Esophagus muscularis mucosa (tissue), 3 donors: ENCODE measurements at regions not wholly inside any gene's neighbourhood (a gene's known extent, or its start where the extent isn't known, plus 50 kb on each side); places are given as distances from the start of the nearest gene placed in this dataset.

Experiments used
- EP300 ChIP-seq: sonication (generic); formaldehyde crosslinking; IDR thresholded peaks from one replicate; pipeline ENCODE4 v1.6.1; 2017; ENCODE audit warnings: antibody characterized with exemption
- POLR2AphosphoS5 ChIP-seq, 2 donors: sonication (generic); formaldehyde crosslinking; IDR thresholded peaks; one replicate each; pipeline ENCODE4 v1.6.1; 2017; ENCODE audit warnings: antibody characterized with exemption in 2 of 2

- TF ChIP-seq EP300 (no peak), POLR2AphosphoS5 (IDR thresholded peaks at IDR 0.05) (no peak)
Observed at GRCh38 chr10:10271639-10272192, 746.0 kb upstream of the CELF2 start.
